ENCODE measurements at regions not wholly inside any gene's neighbourhood (a gene's known extent, or its start where the extent isn't known, plus 50 kb on each side); places are given as distances from the start of the nearest gene placed in this dataset.
"Not testable (repeated sequence)": the region's sequence is repeated elsewhere in the genome, so short reads cannot be mapped to it uniquely, and the experiment has no call there.

DNA sequence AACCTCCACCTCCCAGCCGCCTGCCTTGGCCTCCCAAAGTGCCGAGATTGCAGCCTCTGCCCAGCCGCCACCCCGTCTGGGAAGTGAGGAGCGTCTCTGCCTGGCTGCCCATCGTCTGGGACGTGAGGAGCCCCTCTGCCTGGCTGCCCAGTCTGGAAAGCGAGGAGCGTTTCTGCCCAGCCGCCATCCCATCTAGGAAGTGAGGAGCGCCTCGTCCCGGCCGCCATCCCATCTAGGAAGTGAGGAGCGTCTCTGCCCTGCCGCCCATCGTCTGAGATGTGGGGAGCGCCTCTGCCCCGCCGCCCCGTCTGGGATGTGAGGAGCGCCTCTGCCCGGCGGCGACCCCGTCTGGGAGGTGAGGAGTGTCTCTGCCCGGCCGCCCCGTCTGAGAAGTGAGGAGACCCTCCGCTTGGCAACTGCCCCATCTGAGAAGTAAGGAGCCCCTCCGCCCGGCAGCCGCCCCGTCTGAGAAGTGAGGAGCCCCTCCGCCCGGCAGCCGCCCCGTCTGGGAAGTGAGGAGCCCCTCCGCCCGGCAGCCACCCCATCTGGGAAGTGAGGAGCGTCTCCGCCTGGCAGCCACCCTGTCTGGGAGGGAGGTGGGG lies 175.8 kb upstream of the CRIM1 start:
- CTCF ChIA-PET; H3K9me3 ChIP-seq (ENCODE audit: control insufficient read depth in 1 of 2, insufficient read depth in 1 of 2, low read length in 2 of 2); H3K9me3 Mint-ChIP-seq; H3K27me3 Mint-ChIP-seq; intact Hi-C loops (cut with DNase I, micrococcal nuclease); H3K27me3 ChIP-seq (ENCODE audit: control insufficient read depth in 1 of 2, insufficient read depth in 2 of 2, low read length in 2 of 2); H3K4me1 ChIP-seq (ENCODE audit: insufficient read depth, low read length); H3K4me1 Mint-ChIP-seq (ENCODE audit: low read depth); DNase-seq; H3K27ac ChIP-seq (ENCODE audit: low read depth in 1 of 2, low read length in 2 of 2); POLR2A ChIA-PET; H3K36me3 Mint-ChIP-seq (ENCODE audit: low read depth); H3K4me3 ChIP-seq (ENCODE audit: low read length); H3K36me3 ChIP-seq (ENCODE audit: insufficient read depth, low read length); ATAC-seq (ENCODE audit: poor library complexity); H3K27ac Mint-ChIP-seq; H3K4me3 Mint-ChIP-seq: not testable (repeated sequence)

DNA sequence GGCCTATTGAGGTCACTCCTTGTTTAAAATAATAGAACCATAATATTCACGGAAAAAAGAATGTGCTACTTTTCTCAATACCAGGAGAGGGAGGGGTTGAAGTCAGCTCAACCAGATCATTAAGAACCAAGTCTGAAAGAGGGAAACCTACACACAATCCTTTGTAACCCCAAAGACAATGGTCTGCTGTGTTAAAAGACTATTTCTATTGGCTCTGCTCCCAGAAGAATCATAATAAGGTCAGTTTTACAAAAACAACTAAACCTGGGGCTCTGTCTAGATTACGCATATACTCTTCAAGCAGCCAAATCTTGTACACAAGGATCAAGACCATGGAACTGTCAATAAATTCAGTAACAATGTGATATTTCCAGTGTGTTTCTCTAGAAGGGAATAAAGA lies 177.2 kb upstream of the CRIM1 start:
- no peaks in the 10 kb centered on the region for H3K4me1 ChIP-seq (ENCODE audit: insufficient read depth, low read length)
- no peak overlapping the region for H3K27ac ChIP-seq (ENCODE audit: low read depth in 1 of 2, low read length in 2 of 2)
- Mint-ChIP-seq H3K27me3 (no peaks in the 10 kb centered on the region), H3K9me3 (no peaks in the 10 kb centered on the region), H3K36me3 (ENCODE audit: low read depth) (no peaks in the 10 kb centered on the region), H3K27ac (no peak overlapping the region), H3K4me1 (ENCODE audit: low read depth) (no peaks in the 10 kb centered on the region), H3K4me3 (no peak overlapping the region)
- CTCF ChIA-PET = no interaction called here
- POLR2A ChIA-PET = no interaction called here
- H3K4me3 ChIP-seq (ENCODE audit: low read length) = no peak overlapping the region
- TF ChIP-seq, protein P1, sequence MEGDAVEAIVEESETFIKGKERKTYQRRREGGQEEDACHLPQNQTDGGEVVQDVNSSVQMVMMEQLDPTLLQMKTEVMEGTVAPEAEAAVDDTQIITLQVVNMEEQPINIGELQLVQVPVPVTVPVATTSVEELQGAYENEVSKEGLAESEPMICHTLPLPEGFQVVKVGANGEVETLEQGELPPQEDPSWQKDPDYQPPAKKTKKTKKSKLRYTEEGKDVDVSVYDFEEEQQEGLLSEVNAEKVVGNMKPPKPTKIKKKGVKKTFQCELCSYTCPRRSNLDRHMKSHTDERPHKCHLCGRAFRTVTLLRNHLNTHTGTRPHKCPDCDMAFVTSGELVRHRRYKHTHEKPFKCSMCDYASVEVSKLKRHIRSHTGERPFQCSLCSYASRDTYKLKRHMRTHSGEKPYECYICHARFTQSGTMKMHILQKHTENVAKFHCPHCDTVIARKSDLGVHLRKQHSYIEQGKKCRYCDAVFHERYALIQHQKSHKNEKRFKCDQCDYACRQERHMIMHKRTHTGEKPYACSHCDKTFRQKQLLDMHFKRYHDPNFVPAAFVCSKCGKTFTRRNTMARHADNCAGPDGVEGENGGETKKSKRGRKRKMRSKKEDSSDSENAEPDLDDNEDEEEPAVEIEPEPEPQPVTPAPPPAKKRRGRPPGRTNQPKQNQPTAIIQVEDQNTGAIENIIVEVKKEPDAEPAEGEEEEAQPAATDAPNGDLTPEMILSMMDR (IDR thresholded peaks at IDR 0.05) = no peak
- H3K27me3 ChIP-seq (ENCODE audit: control insufficient read depth in 1 of 2, insufficient read depth in 2 of 2, low read length in 2 of 2) = no peaks in the 10 kb centered on the region
- no peak for DNase-seq
- no peak for ATAC-seq (ENCODE audit: poor library complexity)
- H3K9me3 ChIP-seq (ENCODE audit: control insufficient read depth in 1 of 2, insufficient read depth in 1 of 2, low read length in 2 of 2) = peaks cover 0 to 7% of the 10 kb centered on the region in 2 experiments
- no peaks in the 10 kb centered on the region for H3K36me3 ChIP-seq (ENCODE audit: insufficient read depth, low read length)
- intact Hi-C loops (cut with DNase I, micrococcal nuclease) = no loop called here

DNA sequence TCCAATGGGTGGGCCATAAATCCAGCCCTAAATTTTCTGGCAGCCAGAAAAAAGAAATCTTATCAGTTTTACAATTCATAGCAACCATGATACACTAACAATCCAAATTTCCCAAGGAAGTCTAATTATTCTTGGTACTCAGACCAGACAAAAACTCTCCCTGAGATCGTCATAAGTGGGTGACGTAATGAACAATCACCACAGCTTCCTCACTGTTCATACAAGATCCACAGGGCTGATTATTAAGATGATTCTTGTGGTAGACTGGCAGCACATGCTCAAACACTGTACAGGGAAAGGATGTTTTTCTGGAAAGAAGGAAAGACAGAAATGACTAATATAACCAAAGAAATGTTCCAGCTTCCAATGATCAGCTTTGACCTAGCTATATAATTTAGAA lies 178.3 kb upstream of the CRIM1 start:
- ATAC-seq (ENCODE audit: poor library complexity) = no peak
- Mint-ChIP-seq H3K36me3 (ENCODE audit: low read depth) (no peaks in the 10 kb centered on the region), H3K4me3 (no peak overlapping the region), H3K27me3 (no peaks in the 10 kb centered on the region), H3K27ac (no peak overlapping the region), H3K9me3 (no peaks in the 10 kb centered on the region), H3K4me1 (ENCODE audit: low read depth) (no peaks in the 10 kb centered on the region)
- no peaks in the 10 kb centered on the region for H3K4me1 ChIP-seq (ENCODE audit: insufficient read depth, low read length)
- POLR2A ChIA-PET = no interaction called here
- H3K4me3 ChIP-seq (ENCODE audit: low read length) = no peak overlapping the region
- TF ChIP-seq, protein P1 (IDR thresholded peaks at IDR 0.05) = no peak
- H3K27ac ChIP-seq (ENCODE audit: low read depth in 1 of 2, low read length in 2 of 2) = no peak overlapping the region
- intact Hi-C loops (cut with DNase I, micrococcal nuclease) = no loop called here
- peaks cover 0 to 7% of the 10 kb centered on the region in 2 experiments for H3K9me3 ChIP-seq (ENCODE audit: control insufficient read depth in 1 of 2, insufficient read depth in 1 of 2, low read length in 2 of 2)
- no peaks in the 10 kb centered on the region for H3K27me3 ChIP-seq (ENCODE audit: control insufficient read depth in 1 of 2, insufficient read depth in 2 of 2, low read length in 2 of 2)
- H3K36me3 ChIP-seq (ENCODE audit: insufficient read depth, low read length) = no peaks in the 10 kb centered on the region
- CTCF ChIA-PET = interaction anchor here (0.7 kb wide), 1 partner anchor 101 kb away, joined by 3 read pairs; no protein-coding TSS in a partner anchor
- no peak for DNase-seq

DNA sequence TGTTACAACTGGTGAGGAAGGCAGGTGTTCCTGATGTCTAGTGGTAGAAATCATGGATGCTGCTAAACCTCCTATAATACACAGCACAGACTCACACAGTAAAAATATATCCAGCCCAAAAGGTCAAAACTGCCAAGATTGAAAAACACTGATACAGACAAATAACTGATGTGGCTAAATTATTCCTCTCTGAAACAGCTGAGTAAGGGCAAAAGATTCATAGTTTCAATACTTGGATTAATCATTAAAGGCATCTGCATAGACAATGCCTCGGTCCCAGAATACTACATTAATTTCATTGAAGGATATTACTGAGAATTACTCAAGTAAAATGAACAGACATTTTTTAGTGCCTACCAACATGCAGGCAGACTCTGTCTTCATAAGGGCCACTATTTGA lies 180.7 kb upstream of the CRIM1 start:
- Mint-ChIP-seq H3K27ac (no peak overlapping the region), H3K27me3 (no peaks in the 10 kb centered on the region), H3K9me3 (no peaks in the 10 kb centered on the region), H3K4me3 (no peak overlapping the region), H3K4me1 (ENCODE audit: low read depth) (no peaks in the 10 kb centered on the region), H3K36me3 (ENCODE audit: low read depth) (no peaks in the 10 kb centered on the region)
- ChIA-PET CTCF (interaction anchor here (0.6 kb wide), 1 partner anchor 203 kb away, joined by 3 read pairs; no protein-coding TSS in a partner anchor), POLR2A (no interaction called here)
- no peak for ATAC-seq (ENCODE audit: poor library complexity)
- no peak for DNase-seq
- TF ChIP-seq, protein P1 (IDR thresholded peaks at IDR 0.05) = no peak
- H3K9me3 ChIP-seq (ENCODE audit: control insufficient read depth in 1 of 2, insufficient read depth in 1 of 2, low read length in 2 of 2) = peaks cover 0 to 7% of the 10 kb centered on the region in 2 experiments
- intact Hi-C loops (cut with DNase I, micrococcal nuclease) = no loop called here
- H3K27me3 ChIP-seq (ENCODE audit: control insufficient read depth in 1 of 2, insufficient read depth in 2 of 2, low read length in 2 of 2) = no peaks in the 10 kb centered on the region
- no peaks in the 10 kb centered on the region for H3K36me3 ChIP-seq (ENCODE audit: insufficient read depth, low read length)
- no peaks in the 10 kb centered on the region for H3K4me1 ChIP-seq (ENCODE audit: insufficient read depth, low read length)
- no peak overlapping the region for H3K27ac ChIP-seq (ENCODE audit: low read depth in 1 of 2, low read length in 2 of 2)
- no peak overlapping the region for H3K4me3 ChIP-seq (ENCODE audit: low read length)

Data from CD4-positive, alpha-beta T cell (primary cell).